ENCODE measurements at regions not wholly inside any gene's neighbourhood (a gene's known extent, or its start where the extent isn't known, plus 50 kb on each side); places are given as distances from the start of the nearest gene placed in this dataset.

GRCh38 chr16:85463672-85464382 is 149.3 kb upstream of the GSE1 start:
- Histone ChIP-seq H3K4me3 (ENCODE audit: low read depth in 1 of 2, low read length in 1 of 2) (no peak overlapping the region), H3K36me3 (no peaks in the 10 kb centered on the region), H3K27me3 (peaks cover 59% of the 10 kb centered on the region), H3K27ac (no peak overlapping the region), H3K4me1 (ENCODE audit: control insufficient read depth in 1 of 2, insufficient read depth in 1 of 2, low read depth in 1 of 2, low read length in 1 of 2) (peaks cover 13 to 21% of the 10 kb centered on the region in 2 experiments), H3K9me3 (no peaks in the 10 kb centered on the region)
- TF ChIP-seq, protein P1, sequence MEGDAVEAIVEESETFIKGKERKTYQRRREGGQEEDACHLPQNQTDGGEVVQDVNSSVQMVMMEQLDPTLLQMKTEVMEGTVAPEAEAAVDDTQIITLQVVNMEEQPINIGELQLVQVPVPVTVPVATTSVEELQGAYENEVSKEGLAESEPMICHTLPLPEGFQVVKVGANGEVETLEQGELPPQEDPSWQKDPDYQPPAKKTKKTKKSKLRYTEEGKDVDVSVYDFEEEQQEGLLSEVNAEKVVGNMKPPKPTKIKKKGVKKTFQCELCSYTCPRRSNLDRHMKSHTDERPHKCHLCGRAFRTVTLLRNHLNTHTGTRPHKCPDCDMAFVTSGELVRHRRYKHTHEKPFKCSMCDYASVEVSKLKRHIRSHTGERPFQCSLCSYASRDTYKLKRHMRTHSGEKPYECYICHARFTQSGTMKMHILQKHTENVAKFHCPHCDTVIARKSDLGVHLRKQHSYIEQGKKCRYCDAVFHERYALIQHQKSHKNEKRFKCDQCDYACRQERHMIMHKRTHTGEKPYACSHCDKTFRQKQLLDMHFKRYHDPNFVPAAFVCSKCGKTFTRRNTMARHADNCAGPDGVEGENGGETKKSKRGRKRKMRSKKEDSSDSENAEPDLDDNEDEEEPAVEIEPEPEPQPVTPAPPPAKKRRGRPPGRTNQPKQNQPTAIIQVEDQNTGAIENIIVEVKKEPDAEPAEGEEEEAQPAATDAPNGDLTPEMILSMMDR (IDR thresholded peaks at IDR 0.05), result no peak

GRCh38 chr16:85464383-85465305 is 148.5 kb upstream of the GSE1 start:
- Histone ChIP-seq H3K4me1 (ENCODE audit: control insufficient read depth in 1 of 2, insufficient read depth in 1 of 2, low read depth in 1 of 2, low read length in 1 of 2) (peaks cover 13 to 21% of the 10 kb centered on the region in 2 experiments), H3K27me3 (peaks cover 58% of the 10 kb centered on the region)
- TF ChIP-seq, protein P1 (IDR thresholded peaks at IDR 0.05), result no peak

DNA sequence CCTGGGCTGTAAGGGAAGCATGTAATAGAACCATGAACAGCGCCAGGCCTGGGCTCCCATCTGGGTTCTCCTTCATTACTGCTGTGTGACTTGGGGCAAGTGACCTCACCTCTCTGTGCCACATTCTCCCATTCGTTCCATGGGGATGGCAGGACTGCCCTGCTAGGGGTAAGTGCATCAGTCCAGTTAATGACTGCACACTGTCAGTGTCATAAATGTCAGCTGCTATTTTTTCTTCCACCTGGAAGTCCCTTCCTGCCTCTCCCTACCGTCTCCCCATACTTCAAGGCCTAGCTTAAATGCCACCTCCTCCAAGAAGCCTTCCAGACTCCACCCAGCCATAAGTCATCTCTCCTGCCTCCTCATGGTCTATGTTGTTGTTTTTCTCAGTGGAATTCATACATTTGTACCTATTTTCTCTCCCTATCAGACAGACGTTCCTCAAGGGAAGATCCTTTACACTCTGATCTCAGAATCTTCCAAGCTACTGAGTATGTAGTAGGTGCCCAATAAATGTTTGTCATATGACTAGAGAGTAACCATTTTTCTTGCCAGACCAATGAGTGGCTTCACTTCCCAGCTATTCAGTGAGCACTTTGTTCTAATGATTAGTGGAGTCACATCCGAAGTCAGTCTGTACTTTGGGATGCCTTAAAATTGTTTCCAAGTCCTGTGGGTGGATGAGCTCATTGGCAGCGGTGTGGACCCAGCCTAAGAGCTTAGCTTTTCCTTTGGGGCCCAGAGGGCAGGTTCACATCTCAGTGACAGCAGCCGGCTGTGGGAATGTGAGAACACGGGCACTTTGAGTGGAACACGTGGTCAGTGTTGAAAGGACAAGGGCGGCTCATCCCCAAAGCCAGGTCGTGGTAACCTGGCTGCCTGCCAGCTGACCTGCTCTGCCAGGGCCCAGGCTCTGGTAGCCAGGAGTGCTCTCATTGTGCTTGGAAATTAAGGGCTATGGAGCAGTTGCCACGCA is 147.5 kb upstream of the GSE1 start:
- TF ChIP-seq, protein P1 (IDR thresholded peaks at IDR 0.05), result no peak
- Histone ChIP-seq H3K9me3 (no peaks in the 10 kb centered on the region), H3K27ac (no peak overlapping the region)

More at GRCh38 chr16:85464383-85465305, 148.5 kb upstream of the GSE1 start:
- H3K9me3 ChIP-seq, result no peaks in the 10 kb centered on the region
- H3K36me3 ChIP-seq, result no peaks in the 10 kb centered on the region
- no peak overlapping the region for H3K4me3 ChIP-seq (ENCODE audit: low read depth in 1 of 2, low read length in 1 of 2)
- no peak overlapping the region for H3K27ac ChIP-seq

DNA sequence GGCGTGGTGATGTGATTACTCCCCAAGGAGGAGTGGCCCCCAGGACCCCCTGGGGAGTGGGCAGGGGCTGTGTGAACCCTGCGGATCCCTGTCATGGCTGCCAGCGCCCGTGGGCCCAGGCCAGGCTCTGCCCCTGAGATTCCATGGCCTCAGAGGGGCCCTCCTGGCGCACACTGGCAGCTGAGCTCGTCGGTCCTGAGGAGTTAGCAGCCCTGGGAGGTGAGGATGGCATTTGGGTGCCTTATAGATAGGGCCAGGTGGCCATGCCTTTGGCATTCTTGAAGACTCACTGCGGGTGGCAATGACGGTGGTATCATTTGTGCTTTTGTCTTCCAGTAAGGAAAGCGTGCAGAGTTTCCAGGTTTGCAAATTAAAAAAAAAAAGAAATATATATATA is 146.8 kb upstream of the GSE1 start:
- TF ChIP-seq, protein P1 (IDR thresholded peaks at IDR 0.05), result no peak
- Histone ChIP-seq H3K36me3 (no peaks in the 10 kb centered on the region), H3K9me3 (no peaks in the 10 kb centered on the region), H3K4me1 (ENCODE audit: control insufficient read depth in 1 of 2, insufficient read depth in 1 of 2, low read depth in 1 of 2, low read length in 1 of 2) (peaks cover 6 to 15% of the 10 kb centered on the region in 2 experiments), H3K27me3 (peaks cover 53% of the 10 kb centered on the region), H3K4me3 (ENCODE audit: low read depth in 1 of 2, low read length in 1 of 2) (no peak overlapping the region), H3K27ac (no peak overlapping the region)

More for the DNA sequence above, 147.5 kb upstream of the GSE1 start:
- H3K4me1 ChIP-seq (ENCODE audit: control insufficient read depth in 1 of 2, insufficient read depth in 1 of 2, low read depth in 1 of 2, low read length in 1 of 2), result peaks cover 12 to 21% of the 10 kb centered on the region in 2 experiments
- H3K36me3 ChIP-seq, result no peaks in the 10 kb centered on the region
- no peak overlapping the region for H3K4me3 ChIP-seq (ENCODE audit: low read depth in 1 of 2, low read length in 1 of 2)
- H3K27me3 ChIP-seq, result peaks cover 60% of the 10 kb centered on the region

DNA sequence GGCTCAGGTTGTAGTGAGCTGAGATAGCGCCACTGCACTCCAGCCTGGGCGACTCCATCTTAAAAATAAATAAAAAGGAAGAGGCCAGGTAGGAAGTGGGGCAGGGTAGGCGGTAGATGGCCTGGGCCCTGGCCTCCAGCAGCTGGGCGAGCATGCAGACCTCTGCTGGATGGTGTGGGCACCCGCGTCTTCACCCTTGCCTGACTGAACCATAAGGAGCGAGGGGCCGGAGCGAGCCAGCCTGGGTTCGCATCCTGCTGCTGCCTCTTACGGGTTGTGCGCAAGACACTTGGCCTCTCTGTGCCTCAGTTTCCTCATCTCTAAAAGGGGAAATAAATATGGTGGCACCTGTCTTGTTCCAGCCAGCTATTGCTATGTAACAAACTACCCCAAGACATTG is 146.1 kb upstream of the GSE1 start:
- Histone ChIP-seq H3K4me3 (ENCODE audit: low read depth in 1 of 2, low read length in 1 of 2) (no peak overlapping the region), H3K4me1 (ENCODE audit: control insufficient read depth in 1 of 2, insufficient read depth in 1 of 2, low read depth in 1 of 2, low read length in 1 of 2) (peaks cover 4 to 8% of the 10 kb centered on the region in 2 experiments), H3K9me3 (no peaks in the 10 kb centered on the region), H3K27ac (no peak overlapping the region), H3K36me3 (no peaks in the 10 kb centered on the region), H3K27me3 (peaks cover 46% of the 10 kb centered on the region)
- TF ChIP-seq, protein P1 (IDR thresholded peaks at IDR 0.05), result no peak
